KMS-11 (cell line): ENCODE measurements at regions not wholly inside any gene's neighbourhood (a gene's known extent, or its start where the extent isn't known, plus 50 kb on each side); places are given as distances from the start of the nearest gene placed in this dataset.

Experiments
- H2AFZ ChIP-seq: fragments of 200-600 bp; sonication (generic); 2 replicates; pipeline ENCODE4 v1.6.1; 2016; ENCODE audit warnings: antibody characterized with exemption, mixed run types, low read depth
- H3K27ac ChIP-seq: fragments of 200-600 bp; sonication (generic); 2 replicates; pipeline ENCODE4 v1.6.1; 2016; ENCODE audit warnings: mild to moderate bottlenecking, mixed run types
- H3K27me3 ChIP-seq: fragments of 200-600 bp; sonication (generic); 2 replicates; pipeline ENCODE4 v1.6.1; 2017; ENCODE audit warnings: mild to moderate bottlenecking, low read depth, mixed run types, moderate library complexity; ENCODE audit not compliant: insufficient read depth
- H3K36me3 ChIP-seq: fragments of 200-600 bp; sonication (generic); 2 replicates; pipeline ENCODE4 v1.6.1; 2017; ENCODE audit warnings: mild to moderate bottlenecking, mixed run types; ENCODE audit not compliant: insufficient read depth
- H3K4me1 ChIP-seq: fragments of 200-600 bp; sonication (generic); 2 replicates; pipeline ENCODE4 v1.6.1; 2016; ENCODE audit warnings: mild to moderate bottlenecking, low read depth, mixed run types; ENCODE audit not compliant: poor library complexity, severe bottlenecking
- H3K4me2 ChIP-seq: fragments of 200-600 bp; sonication (generic); 2 replicates; pipeline ENCODE4 v1.7.0; 2016; ENCODE audit warnings: mild to moderate bottlenecking, mixed run types
- H3K4me3 ChIP-seq: fragments of 200-600 bp; sonication (generic); IDR thresholded peaks from 2 replicates; pipeline ENCODE4 v1.6.1; 2017; ENCODE audit warnings: low read depth, low read length, mixed read lengths; ENCODE audit not compliant: insufficient read depth
- H3K79me2 ChIP-seq: fragments of 200-600 bp; sonication (generic); 2 replicates; pipeline ENCODE4 v1.6.1; 2016; ENCODE audit warnings: low read depth, mixed run types; ENCODE audit not compliant: insufficient read depth
- H3K9ac ChIP-seq: fragments of 200-600 bp; sonication (generic); 2 replicates; pipeline ENCODE4 v1.6.1; 2016; ENCODE audit warnings: mild to moderate bottlenecking, mixed run types
- H4K20me1 ChIP-seq: fragments of 200-600 bp; sonication (generic); 2 replicates; pipeline ENCODE4 v1.6.1; 2016; ENCODE audit warnings: mild to moderate bottlenecking, mixed run types; ENCODE audit not compliant: insufficient read depth
- TF ChIP-seq, protein P1 (sequence below): fragments of 200-600 bp; sonication (generic); conservative IDR thresholded peaks from 2 replicates; pipeline ENCODE4 v1.6.1; 2017; ENCODE audit warnings: low read depth, mild to moderate bottlenecking, antibody characterized with exemption, low read length, moderate library complexity, mixed read lengths

DNA sequence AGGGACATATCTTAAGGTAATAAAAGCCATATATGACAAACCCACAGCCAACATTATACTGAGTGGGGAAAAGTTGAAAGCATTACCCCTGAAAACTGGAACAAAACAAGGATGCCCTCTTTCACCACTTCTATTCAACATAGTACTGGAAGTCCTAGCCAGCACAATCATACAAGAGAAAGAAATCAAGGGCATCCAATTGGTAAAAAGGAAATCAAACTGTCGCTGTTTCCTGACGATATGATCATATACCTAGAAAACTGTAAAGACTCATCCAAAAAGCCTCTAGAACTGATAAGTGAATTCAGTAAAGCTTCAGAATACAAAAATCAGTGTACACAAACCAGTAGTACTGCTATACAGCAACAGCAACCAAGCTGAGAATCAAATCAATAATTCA, 53.8 kb upstream of the PSME4 start:
- Histone ChIP-seq H3K4me2 (no peak overlapping the region), H3K4me1 (no peaks in the 10 kb centered on the region), H3K27me3 (no peaks in the 10 kb centered on the region), H3K9ac (no peak overlapping the region), H3K79me2 (no peaks in the 10 kb centered on the region), H3K27ac (no peak overlapping the region), H4K20me1 (no peaks in the 10 kb centered on the region), H3K4me3 (no peak overlapping the region), H3K36me3 (no peaks in the 10 kb centered on the region), H2AFZ (no peak overlapping the region)
- TF ChIP-seq, protein P1, sequence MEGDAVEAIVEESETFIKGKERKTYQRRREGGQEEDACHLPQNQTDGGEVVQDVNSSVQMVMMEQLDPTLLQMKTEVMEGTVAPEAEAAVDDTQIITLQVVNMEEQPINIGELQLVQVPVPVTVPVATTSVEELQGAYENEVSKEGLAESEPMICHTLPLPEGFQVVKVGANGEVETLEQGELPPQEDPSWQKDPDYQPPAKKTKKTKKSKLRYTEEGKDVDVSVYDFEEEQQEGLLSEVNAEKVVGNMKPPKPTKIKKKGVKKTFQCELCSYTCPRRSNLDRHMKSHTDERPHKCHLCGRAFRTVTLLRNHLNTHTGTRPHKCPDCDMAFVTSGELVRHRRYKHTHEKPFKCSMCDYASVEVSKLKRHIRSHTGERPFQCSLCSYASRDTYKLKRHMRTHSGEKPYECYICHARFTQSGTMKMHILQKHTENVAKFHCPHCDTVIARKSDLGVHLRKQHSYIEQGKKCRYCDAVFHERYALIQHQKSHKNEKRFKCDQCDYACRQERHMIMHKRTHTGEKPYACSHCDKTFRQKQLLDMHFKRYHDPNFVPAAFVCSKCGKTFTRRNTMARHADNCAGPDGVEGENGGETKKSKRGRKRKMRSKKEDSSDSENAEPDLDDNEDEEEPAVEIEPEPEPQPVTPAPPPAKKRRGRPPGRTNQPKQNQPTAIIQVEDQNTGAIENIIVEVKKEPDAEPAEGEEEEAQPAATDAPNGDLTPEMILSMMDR: no peak

DNA sequence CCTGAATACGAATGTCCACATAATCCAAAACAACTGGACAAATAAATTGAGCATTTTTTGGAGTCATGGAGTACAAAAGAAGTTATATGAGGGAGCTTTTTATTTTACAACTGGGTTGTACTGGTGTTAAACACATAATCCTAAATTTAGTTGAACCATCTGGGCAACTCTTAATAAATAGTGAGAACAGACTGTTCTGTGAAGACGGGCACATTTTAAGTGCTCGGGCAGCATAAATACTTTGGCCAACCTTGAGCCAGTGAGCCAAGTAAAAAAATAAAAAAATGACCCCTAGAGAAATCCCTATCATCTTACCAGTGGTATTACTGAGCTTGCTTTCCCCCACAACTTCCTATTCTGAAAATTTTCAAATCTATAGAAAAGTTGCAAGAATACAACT, 50.9 kb upstream of the PSME4 start:
- Histone ChIP-seq H4K20me1 (no peaks in the 10 kb centered on the region), H3K36me3 (no peaks in the 10 kb centered on the region), H3K27me3 (no peaks in the 10 kb centered on the region), H3K4me1 (no peaks in the 10 kb centered on the region), H2AFZ (no peak overlapping the region), H3K27ac (no peak overlapping the region), H3K4me3 (no peak overlapping the region), H3K4me2 (no peak overlapping the region), H3K79me2 (no peaks in the 10 kb centered on the region), H3K9ac (no peak overlapping the region)
- TF ChIP-seq, protein P1: no peak

DNA sequence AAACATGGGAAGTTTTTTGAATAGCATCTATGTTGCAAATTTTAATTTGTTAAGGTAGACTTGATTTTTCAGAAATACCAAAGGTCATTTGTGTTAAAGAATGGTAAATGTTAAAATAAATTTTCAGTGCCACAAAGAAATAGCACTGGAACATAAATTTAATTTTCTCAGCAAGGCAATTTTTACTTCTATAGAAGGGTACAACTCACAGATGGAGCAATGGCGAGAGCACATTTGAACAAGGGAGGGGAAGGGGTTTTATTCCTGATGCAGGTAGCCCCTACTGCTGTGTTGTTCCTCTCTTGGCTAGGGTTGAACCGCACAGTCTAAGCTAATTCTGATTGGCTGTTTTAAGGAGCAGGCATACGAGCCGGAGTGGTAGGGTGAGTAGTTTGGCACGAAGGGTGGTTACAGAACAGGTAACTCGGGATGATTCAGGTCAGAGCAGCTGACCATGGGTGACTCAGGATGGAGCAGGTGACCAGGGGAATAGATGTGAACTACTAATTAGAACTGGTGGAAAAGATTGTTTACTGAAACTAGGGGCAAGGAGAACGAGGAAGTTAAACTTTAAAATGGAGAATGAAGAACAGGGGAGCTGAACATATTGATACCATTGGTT, 50.1 kb upstream of the PSME4 start:
- no peak overlapping the region for H3K9ac ChIP-seq
- H3K4me3 ChIP-seq: no peak overlapping the region
- TF ChIP-seq, protein P1: no peak
- no peaks in the 10 kb centered on the region for H3K36me3 ChIP-seq
- H3K4me1 ChIP-seq: peaks cover 5% of the 10 kb centered on the region
- no peaks in the 10 kb centered on the region for H4K20me1 ChIP-seq
- no peak overlapping the region for H3K4me2 ChIP-seq
- no peaks in the 10 kb centered on the region for H3K27me3 ChIP-seq
- H2AFZ ChIP-seq: no peak overlapping the region
- H3K27ac ChIP-seq: no peak overlapping the region
- no peaks in the 10 kb centered on the region for H3K79me2 ChIP-seq
